ENCODE measurements at regions not wholly inside any gene's neighbourhood (a gene's known extent, or its start where the extent isn't known, plus 50 kb on each side); places are given as distances from the start of the nearest gene placed in this dataset.

- no peak for TF ChIP-seq CTCF (IDR thresholded peaks at IDR 0.05)
- no peak for TF ChIP-seq POLR2A (IDR thresholded peaks at IDR 0.05)
These were observed 186.4 kb upstream of the ZBED5 start for GRCh38 chr11:11044137-11044855.

All from Peyer's patch (tissue), 4 donors.